ENCODE measurements at regions not wholly inside any gene's neighbourhood (a gene's known extent, or its start where the extent isn't known, plus 50 kb on each side); places are given as distances from the start of the nearest gene placed in this dataset.

- no peak overlapping the region for H3K9ac ChIP-seq (ENCODE audit: low read length)
- no peaks in the 10 kb centered on the region for H3K36me3 ChIP-seq (ENCODE audit: insufficient read depth, low read length)
- H3K9me2 ChIP-seq (ENCODE audit: insufficient read depth, low read length): no peaks in the 10 kb centered on the region
- H3F3A ChIP-seq (ENCODE audit: insufficient read depth, low read length, poor library complexity, severe bottlenecking): no peaks in the 10 kb centered on the region
- no peaks in the 10 kb centered on the region for H4K20me1 ChIP-seq (ENCODE audit: insufficient read depth)
- TF ChIP-seq RAD21 (conservative IDR thresholded peaks at IDR 0.05) (no peak), POLR2AphosphoS5 (IDR thresholded peaks at IDR 0.05) (no peak), TAF1 (IDR thresholded peaks at IDR 0.05; ENCODE audit: low read depth) (no peak), EZH2 (IDR thresholded peaks at IDR 0.05; ENCODE audit: borderline replicate concordance, insufficient read depth, low read length, poor library complexity, severe bottlenecking) (no peak), EP300 (conservative IDR thresholded peaks at IDR 0.05; ENCODE audit: poor library complexity, severe bottlenecking) (no peak), MXI1 (conservative IDR thresholded peaks at IDR 0.05; ENCODE audit: poor library complexity, severe bottlenecking) (no peak), SMC3 (conservative IDR thresholded peaks at IDR 0.05; ENCODE audit: poor library complexity) (no peak)
- TF ChIP-seq, protein P1, sequence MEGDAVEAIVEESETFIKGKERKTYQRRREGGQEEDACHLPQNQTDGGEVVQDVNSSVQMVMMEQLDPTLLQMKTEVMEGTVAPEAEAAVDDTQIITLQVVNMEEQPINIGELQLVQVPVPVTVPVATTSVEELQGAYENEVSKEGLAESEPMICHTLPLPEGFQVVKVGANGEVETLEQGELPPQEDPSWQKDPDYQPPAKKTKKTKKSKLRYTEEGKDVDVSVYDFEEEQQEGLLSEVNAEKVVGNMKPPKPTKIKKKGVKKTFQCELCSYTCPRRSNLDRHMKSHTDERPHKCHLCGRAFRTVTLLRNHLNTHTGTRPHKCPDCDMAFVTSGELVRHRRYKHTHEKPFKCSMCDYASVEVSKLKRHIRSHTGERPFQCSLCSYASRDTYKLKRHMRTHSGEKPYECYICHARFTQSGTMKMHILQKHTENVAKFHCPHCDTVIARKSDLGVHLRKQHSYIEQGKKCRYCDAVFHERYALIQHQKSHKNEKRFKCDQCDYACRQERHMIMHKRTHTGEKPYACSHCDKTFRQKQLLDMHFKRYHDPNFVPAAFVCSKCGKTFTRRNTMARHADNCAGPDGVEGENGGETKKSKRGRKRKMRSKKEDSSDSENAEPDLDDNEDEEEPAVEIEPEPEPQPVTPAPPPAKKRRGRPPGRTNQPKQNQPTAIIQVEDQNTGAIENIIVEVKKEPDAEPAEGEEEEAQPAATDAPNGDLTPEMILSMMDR (IDR thresholded peaks at IDR 0.05; ENCODE audit: poor library complexity, severe bottlenecking): no peak
- TF ChIP-seq, protein P2, sequence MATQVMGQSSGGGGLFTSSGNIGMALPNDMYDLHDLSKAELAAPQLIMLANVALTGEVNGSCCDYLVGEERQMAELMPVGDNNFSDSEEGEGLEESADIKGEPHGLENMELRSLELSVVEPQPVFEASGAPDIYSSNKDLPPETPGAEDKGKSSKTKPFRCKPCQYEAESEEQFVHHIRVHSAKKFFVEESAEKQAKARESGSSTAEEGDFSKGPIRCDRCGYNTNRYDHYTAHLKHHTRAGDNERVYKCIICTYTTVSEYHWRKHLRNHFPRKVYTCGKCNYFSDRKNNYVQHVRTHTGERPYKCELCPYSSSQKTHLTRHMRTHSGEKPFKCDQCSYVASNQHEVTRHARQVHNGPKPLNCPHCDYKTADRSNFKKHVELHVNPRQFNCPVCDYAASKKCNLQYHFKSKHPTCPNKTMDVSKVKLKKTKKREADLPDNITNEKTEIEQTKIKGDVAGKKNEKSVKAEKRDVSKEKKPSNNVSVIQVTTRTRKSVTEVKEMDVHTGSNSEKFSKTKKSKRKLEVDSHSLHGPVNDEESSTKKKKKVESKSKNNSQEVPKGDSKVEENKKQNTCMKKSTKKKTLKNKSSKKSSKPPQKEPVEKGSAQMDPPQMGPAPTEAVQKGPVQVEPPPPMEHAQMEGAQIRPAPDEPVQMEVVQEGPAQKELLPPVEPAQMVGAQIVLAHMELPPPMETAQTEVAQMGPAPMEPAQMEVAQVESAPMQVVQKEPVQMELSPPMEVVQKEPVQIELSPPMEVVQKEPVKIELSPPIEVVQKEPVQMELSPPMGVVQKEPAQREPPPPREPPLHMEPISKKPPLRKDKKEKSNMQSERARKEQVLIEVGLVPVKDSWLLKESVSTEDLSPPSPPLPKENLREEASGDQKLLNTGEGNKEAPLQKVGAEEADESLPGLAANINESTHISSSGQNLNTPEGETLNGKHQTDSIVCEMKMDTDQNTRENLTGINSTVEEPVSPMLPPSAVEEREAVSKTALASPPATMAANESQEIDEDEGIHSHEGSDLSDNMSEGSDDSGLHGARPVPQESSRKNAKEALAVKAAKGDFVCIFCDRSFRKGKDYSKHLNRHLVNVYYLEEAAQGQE (IDR thresholded peaks at IDR 0.05; ENCODE audit: borderline replicate concordance): no peak
- H2AFZ ChIP-seq (ENCODE audit: low read depth, low read length): no peak overlapping the region
- no peak overlapping the region for H3K4me2 ChIP-seq (ENCODE audit: low read length)
- no peak overlapping the region for H3K4me3 ChIP-seq (ENCODE audit: low read length)
- H3K27me3 ChIP-seq (ENCODE audit: insufficient read depth, low read depth, low read length): no peaks in the 10 kb centered on the region
- H3K9me3 ChIP-seq (ENCODE audit: low read length): no peaks in the 10 kb centered on the region
- no peaks in the 10 kb centered on the region for H3K79me2 ChIP-seq (replicated peaks; ENCODE audit: insufficient read depth, low read length)
- no peak overlapping the region for H3K27ac ChIP-seq (ENCODE audit: low read length)
Observed at GRCh38 chr12:22799503-22799902, 174.5 kb downstream of the ETNK1 start.

- H3K79me2 ChIP-seq (replicated peaks; ENCODE audit: insufficient read depth, low read length): no peaks in the 10 kb centered on the region
- no peaks in the 10 kb centered on the region for H3F3A ChIP-seq (ENCODE audit: insufficient read depth, low read length, poor library complexity, severe bottlenecking)
- no peak overlapping the region for H3K4me2 ChIP-seq (ENCODE audit: low read length)
- H3K27ac ChIP-seq (ENCODE audit: low read length): no peak overlapping the region
- H2AFZ ChIP-seq (ENCODE audit: low read depth, low read length): no peak overlapping the region
- no peaks in the 10 kb centered on the region for H3K36me3 ChIP-seq (ENCODE audit: insufficient read depth, low read length)
- H3K9ac ChIP-seq (ENCODE audit: low read length): no peak overlapping the region
- TF ChIP-seq MXI1 (conservative IDR thresholded peaks at IDR 0.05; ENCODE audit: poor library complexity, severe bottlenecking) (no peak), EZH2 (IDR thresholded peaks at IDR 0.05; ENCODE audit: borderline replicate concordance, insufficient read depth, low read length, poor library complexity, severe bottlenecking) (no peak), RAD21 (conservative IDR thresholded peaks at IDR 0.05) (no peak), POLR2AphosphoS5 (IDR thresholded peaks at IDR 0.05) (no peak), EP300 (conservative IDR thresholded peaks at IDR 0.05; ENCODE audit: poor library complexity, severe bottlenecking) (no peak)
- TF ChIP-seq, protein P2 (IDR thresholded peaks at IDR 0.05; ENCODE audit: borderline replicate concordance): no peak
- H3K27me3 ChIP-seq (ENCODE audit: insufficient read depth, low read depth, low read length): no peaks in the 10 kb centered on the region
- no peak overlapping the region for H3K4me3 ChIP-seq (ENCODE audit: low read length)
- H4K20me1 ChIP-seq (ENCODE audit: insufficient read depth): no peaks in the 10 kb centered on the region
- no peaks in the 10 kb centered on the region for H3K9me2 ChIP-seq (ENCODE audit: insufficient read depth, low read length)
- no peaks in the 10 kb centered on the region for H3K9me3 ChIP-seq (ENCODE audit: low read length)
Observed at GRCh38 chr12:22800332-22800731, 175.4 kb downstream of the ETNK1 start.

Measured in neural cell (in vitro differentiated cells).